H9 (cell line): ENCODE measurements at regions not wholly inside any gene's neighbourhood (a gene's known extent, or its start where the extent isn't known, plus 50 kb on each side); places are given as distances from the start of the nearest gene placed in this dataset.

Experiments
- DNase-seq: peaks from one replicate; pipeline ENCODE4 v3.0.0-alpha.2; 2017
- H2AFZ ChIP-seq: one replicate; pipeline ENCODE4 v1.6.1; 2013; ENCODE audit warnings: mild to moderate bottlenecking, low read length, control low read depth, moderate library complexity
- H2AK5ac ChIP-seq: 2 replicates; pipeline ENCODE4 v1.6.1; 2013; ENCODE audit warnings: low read length, control low read depth, mixed read lengths; ENCODE audit not compliant: insufficient read length
- H2BK120ac ChIP-seq: one replicate; pipeline ENCODE4 v1.6.1; 2013; ENCODE audit warnings: low read depth, mild to moderate bottlenecking, low read length, control low read depth, inconsistent platforms; ENCODE audit not compliant: poor library complexity, severe bottlenecking
- H2BK12ac ChIP-seq: 2 replicates; pipeline ENCODE4 v1.6.1; 2013; ENCODE audit warnings: low read length, control low read depth, mixed read lengths, low read depth; ENCODE audit not compliant: insufficient read length
- H2BK15ac ChIP-seq: 2 replicates; pipeline ENCODE4 v1.6.1; 2013; ENCODE audit warnings: low read depth, low read length, control low read depth
- H2BK20ac ChIP-seq: one replicate; pipeline ENCODE4 v1.6.1; 2013; ENCODE audit warnings: low read depth, mild to moderate bottlenecking, low read length, control low read depth, inconsistent platforms; ENCODE audit not compliant: poor library complexity, severe bottlenecking
- H2BK5ac ChIP-seq: 2 replicates; pipeline ENCODE4 v1.6.1; 2013; ENCODE audit warnings: low read length, control low read depth, mixed read lengths; ENCODE audit not compliant: insufficient read length
- H3K14ac ChIP-seq: 2 replicates; pipeline ENCODE4 v1.6.1; 2013; ENCODE audit warnings: low read length, control low read depth; ENCODE audit not compliant: insufficient read depth
- H3K18ac ChIP-seq: 2 replicates; pipeline ENCODE4 v1.6.1; 2013; ENCODE audit warnings: low read depth, mild to moderate bottlenecking, mixed read lengths, low read length, control low read depth; ENCODE audit not compliant: insufficient read length
- H3K23ac ChIP-seq: 2 replicates; pipeline ENCODE4 v1.6.1; 2013; ENCODE audit warnings: low read length, control low read depth, mixed read lengths, low read depth; ENCODE audit not compliant: insufficient read length
- H3K23me2 ChIP-seq: 2 replicates; pipeline ENCODE4 v1.6.1; 2013; ENCODE audit warnings: low read depth, mild to moderate bottlenecking, mixed read lengths, low read length, control low read depth; ENCODE audit not compliant: insufficient read length, poor library complexity, severe bottlenecking
- H3K27ac ChIP-seq: 2 replicates; pipeline ENCODE4 v1.5.1; 2013; ENCODE audit warnings: low read length, control low read depth, mixed read lengths, low read depth; ENCODE audit not compliant: insufficient read length
- H3K27me3 ChIP-seq: 2 replicates; pipeline ENCODE4 v1.6.1; 2013; ENCODE audit warnings: low read length, control low read depth, inconsistent platforms; ENCODE audit not compliant: insufficient read depth
- H3K4ac ChIP-seq: 2 replicates; pipeline ENCODE4 v1.6.1; 2013; ENCODE audit warnings: low read depth, mild to moderate bottlenecking, control low read depth, inconsistent platforms, low read length, moderate library complexity
- H3K4me1 ChIP-seq: 2 replicates; pipeline ENCODE4 v1.6.1; 2013; ENCODE audit warnings: low read length, control low read depth, inconsistent platforms; ENCODE audit not compliant: insufficient read depth
- H3K4me2 ChIP-seq: 2 replicates; pipeline ENCODE4 v1.6.1; 2013; ENCODE audit warnings: low read length, control low read depth, mixed read lengths; ENCODE audit not compliant: insufficient read length, insufficient read depth
- H3K56ac ChIP-seq: 2 replicates; pipeline ENCODE4 v1.6.1; 2013; ENCODE audit warnings: low read depth, mild to moderate bottlenecking, mixed read lengths, low read length, control low read depth; ENCODE audit not compliant: insufficient read length
- H3K79me1 ChIP-seq: 2 replicates; pipeline ENCODE4 v1.6.1; 2013; ENCODE audit warnings: low read depth, mild to moderate bottlenecking, moderate library complexity, low read length, control low read depth, inconsistent platforms; ENCODE audit not compliant: insufficient read depth, poor library complexity, severe bottlenecking
- H3K79me2 ChIP-seq: 2 replicates; pipeline ENCODE4 v1.6.1; 2013; ENCODE audit warnings: low read length, control low read depth, inconsistent platforms; ENCODE audit not compliant: insufficient read depth
- H3K9ac ChIP-seq: 2 replicates; pipeline ENCODE4 v1.6.1; 2013; ENCODE audit warnings: low read length, control low read depth, mixed read lengths; ENCODE audit not compliant: insufficient read length; ENCODE audit errors: extremely low read depth
- H3K9me3 ChIP-seq: one replicate; pipeline ENCODE4 v1.6.1; 2013; ENCODE audit warnings: low read depth, low read length, inconsistent platforms; ENCODE audit not compliant: control insufficient read depth
- H3T11ph ChIP-seq: one replicate; pipeline ENCODE4 v1.6.1; 2013; ENCODE audit warnings: mild to moderate bottlenecking, low read length, control low read depth, inconsistent platforms
- H4K20me1 ChIP-seq: one replicate; pipeline ENCODE4 v1.6.1; 2013; ENCODE audit not compliant: control insufficient read depth, insufficient read length, insufficient read depth
- H4K5ac ChIP-seq: 2 replicates; pipeline ENCODE4 v1.6.1; 2013; ENCODE audit warnings: low read depth, mild to moderate bottlenecking, mixed read lengths, low read length, control low read depth; ENCODE audit not compliant: insufficient read length
- H4K8ac ChIP-seq: replicated peaks from 2 replicates; pipeline ENCODE4 v1.6.1; 2013; ENCODE audit warnings: low read length, control low read depth, mixed read lengths, low read depth; ENCODE audit not compliant: insufficient read length
- H4K91ac ChIP-seq: 2 replicates; pipeline ENCODE4 v1.6.1; 2013; ENCODE audit warnings: low read depth, mild to moderate bottlenecking, moderate library complexity, mixed read lengths, low read length, control low read depth; ENCODE audit not compliant: insufficient read length
- H3K27ac Mint-ChIP-seq, 3 experiments: 2 replicates in 2 of 3; 3 replicates in 1 of 3; pipeline ENCODE4 v1.8.0; 2020 to 2021; ENCODE audit warnings: mixed read lengths in 3 of 3, mild to moderate bottlenecking in 1 of 3, moderate library complexity in 1 of 3
- H3K27me3 Mint-ChIP-seq: 2 replicates; pipeline ENCODE4 v1.8.0; 2021; ENCODE audit warnings: low read depth, mild to moderate bottlenecking, moderate library complexity, mixed read lengths
- H3K36me3 Mint-ChIP-seq, 3 experiments: 2 replicates in 2 of 3; 3 replicates in 1 of 3; pipeline ENCODE4 v1.8.0; 2020 to 2021; ENCODE audit warnings: low read depth in 3 of 3, mixed read lengths in 3 of 3; ENCODE audit not compliant: insufficient read depth in 1 of 3
- H3K4me1 Mint-ChIP-seq, 2 experiments: 2 replicates each; pipeline ENCODE4 v1.8.0; 2020; ENCODE audit warnings: mixed read lengths in 2 of 2
- H3K4me3 Mint-ChIP-seq, 2 experiments: 2 replicates in 1 of 2; 3 replicates in 1 of 2; pipeline ENCODE4 v1.8.0; 2020 to 2021; ENCODE audit warnings: mild to moderate bottlenecking in 2 of 2, mixed read lengths in 2 of 2, moderate library complexity in 1 of 2
- H3K9me3 Mint-ChIP-seq, 2 experiments: 2 replicates in 1 of 2; 3 replicates in 1 of 2; pipeline ENCODE4 v1.8.0; 2020; ENCODE audit warnings: mild to moderate bottlenecking in 2 of 2, mixed read lengths in 2 of 2, moderate library complexity in 1 of 2
- WGBS: extraction: QIAGEN DNeasy Blood & Tissue Kit; methylation state at CpG from one replicate; pipeline ENCODE4 v1.1.7; 2013; ENCODE audit warnings: missing lambda C conversion rate, low lambda C conversion rate, mixed read lengths; ENCODE audit not compliant: insufficient read length; ENCODE audit errors: extremely low coverage; 5-methylcytosine and 5-hydroxymethylcytosine counted together
- TF ChIP-seq, protein P1 (sequence below): fragments of 200-600 bp; sonication (generic); conservative IDR thresholded peaks from 3 replicates; pipeline ENCODE4 v1.8.0; 2021; ENCODE audit warnings: antibody characterized with exemption, mild to moderate bottlenecking

DNA sequence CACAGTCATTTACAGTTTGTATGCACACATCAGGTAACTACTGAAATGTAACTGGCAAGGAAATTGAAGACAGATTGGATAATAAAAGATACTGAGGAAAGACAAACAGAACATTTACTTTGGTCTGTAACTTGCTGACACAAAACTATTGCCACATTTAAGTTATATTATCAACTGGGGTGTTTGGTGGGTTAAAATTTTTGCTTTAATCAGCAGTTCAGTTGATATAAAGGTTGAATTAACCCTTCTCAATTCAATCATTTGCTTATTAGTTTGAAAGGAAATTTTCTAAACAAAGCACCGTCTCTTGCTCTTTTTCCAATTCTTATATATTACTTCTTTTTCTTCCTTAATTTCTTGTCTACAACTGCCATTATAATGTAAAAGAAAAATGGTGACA, 102.4 kb downstream of the TMEM26 start:
- Histone ChIP-seq H4K8ac (no peak overlapping the region), H3K27ac (no peak overlapping the region), H3K23me2 (no peaks in the 10 kb centered on the region), H3K4ac (no peak overlapping the region), H4K91ac (no peak overlapping the region), H3K4me2 (no peak overlapping the region), H3K79me1 (no peaks in the 10 kb centered on the region), H3K4me1 (no peaks in the 10 kb centered on the region), H2AK5ac (no peak overlapping the region), H2BK120ac (no peak overlapping the region), H3T11ph (no peak overlapping the region), H4K20me1 (no peaks in the 10 kb centered on the region), H3K9me3 (no peaks in the 10 kb centered on the region), H2BK5ac (no peak overlapping the region), H4K5ac (no peak overlapping the region), H2BK15ac (no peak overlapping the region), H3K27me3 (no peaks in the 10 kb centered on the region), H3K56ac (no peak overlapping the region), H3K14ac (no peak overlapping the region), H2BK20ac (no peak overlapping the region), H3K9ac (no peak overlapping the region), H3K18ac (no peak overlapping the region), H2BK12ac (no peak overlapping the region), H2AFZ (no peak overlapping the region), H3K23ac (no peak overlapping the region), H3K79me2 (no peaks in the 10 kb centered on the region)
- Mint-ChIP-seq H3K4me1 (no peaks in the 10 kb centered on the region), H3K9me3 (no peaks in the 10 kb centered on the region), H3K27me3 (peaks cover 2% of the 10 kb centered on the region; the same call in 1 of the 2 replicates), H3K4me3 (no peak overlapping the region), H3K27ac (no peak overlapping the region), H3K36me3 (no peaks in the 10 kb centered on the region)
- TF ChIP-seq, protein P1, sequence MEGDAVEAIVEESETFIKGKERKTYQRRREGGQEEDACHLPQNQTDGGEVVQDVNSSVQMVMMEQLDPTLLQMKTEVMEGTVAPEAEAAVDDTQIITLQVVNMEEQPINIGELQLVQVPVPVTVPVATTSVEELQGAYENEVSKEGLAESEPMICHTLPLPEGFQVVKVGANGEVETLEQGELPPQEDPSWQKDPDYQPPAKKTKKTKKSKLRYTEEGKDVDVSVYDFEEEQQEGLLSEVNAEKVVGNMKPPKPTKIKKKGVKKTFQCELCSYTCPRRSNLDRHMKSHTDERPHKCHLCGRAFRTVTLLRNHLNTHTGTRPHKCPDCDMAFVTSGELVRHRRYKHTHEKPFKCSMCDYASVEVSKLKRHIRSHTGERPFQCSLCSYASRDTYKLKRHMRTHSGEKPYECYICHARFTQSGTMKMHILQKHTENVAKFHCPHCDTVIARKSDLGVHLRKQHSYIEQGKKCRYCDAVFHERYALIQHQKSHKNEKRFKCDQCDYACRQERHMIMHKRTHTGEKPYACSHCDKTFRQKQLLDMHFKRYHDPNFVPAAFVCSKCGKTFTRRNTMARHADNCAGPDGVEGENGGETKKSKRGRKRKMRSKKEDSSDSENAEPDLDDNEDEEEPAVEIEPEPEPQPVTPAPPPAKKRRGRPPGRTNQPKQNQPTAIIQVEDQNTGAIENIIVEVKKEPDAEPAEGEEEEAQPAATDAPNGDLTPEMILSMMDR, result no peak
- no peak for DNase-seq
- WGBS, result no CpG with 5 or more reads among the region's 1 CpG
